Ishikawa (cell line): ENCODE measurements at regions not wholly inside any gene's neighbourhood (a gene's known extent, or its start where the extent isn't known, plus 50 kb on each side); places are given as distances from the start of the nearest gene placed in this dataset.

Experiments
- CEBPB ChIP-seq: IDR thresholded peaks from 2 replicates; pipeline ENCODE4 v1.6.1; 2012
- EGR1 ChIP-seq: IDR thresholded peaks from 2 replicates; pipeline ENCODE4 v1.6.1; 2012
- EP300 ChIP-seq: IDR thresholded peaks from 2 replicates; pipeline ENCODE4 v1.6.1; 2012; ENCODE audit warnings: borderline replicate concordance
- MAX ChIP-seq: IDR thresholded peaks from 2 replicates; pipeline ENCODE4 v1.6.1; 2012
- NFIC ChIP-seq: IDR thresholded peaks from 2 replicates; pipeline ENCODE4 v1.6.1; 2012
- RAD21 ChIP-seq: IDR thresholded peaks from 2 replicates; pipeline ENCODE4 v1.6.1; 2012; ENCODE audit warnings: low read depth
- REST ChIP-seq: IDR thresholded peaks from 2 replicates; pipeline ENCODE4 v1.6.1; 2012; ENCODE audit warnings: low read depth, mild to moderate bottlenecking
- TAF1 ChIP-seq: IDR thresholded peaks from 2 replicates; pipeline ENCODE4 v1.6.1; 2012; ENCODE audit warnings: low read depth, mild to moderate bottlenecking
- TEAD4 ChIP-seq: IDR thresholded peaks from 2 replicates; pipeline ENCODE4 v1.6.1; 2012
- YY1 ChIP-seq: IDR thresholded peaks from 2 replicates; pipeline ENCODE4 v1.6.1; 2012; ENCODE audit warnings: low read depth

- TF ChIP-seq TEAD4 (no peak), YY1 (no peak), NFIC (no peak), RAD21 (no peak), EP300 (no peak), EGR1 (no peak), TAF1 (no peak), MAX (no peak), REST (no peak), CEBPB (no peak)
Measured at GRCh38 chr1:198947456-198947855, 308.6 kb downstream of the PTPRC start.
